ENCODE measurements at regions not wholly inside any gene's neighbourhood (a gene's known extent, or its start where the extent isn't known, plus 50 kb on each side); places are given as distances from the start of the nearest gene placed in this dataset.

GRCh38 chr16:64751906-64752305 lies 370.0 kb downstream of the CDH11 start:
- H3K27me3 ChIP-seq, result no peaks in the 10 kb centered on the region
- no peak for DNase-seq
- H3K36me3 ChIP-seq, result no peaks in the 10 kb centered on the region
- TF ChIP-seq CTCF (IDR thresholded peaks at IDR 0.05; ENCODE audit: low read depth, low read length), result no peak
- H3K4me1 ChIP-seq, result peaks cover 3% of the 10 kb centered on the region
- H3K9me3 ChIP-seq, result no peaks in the 10 kb centered on the region
- H3K4me3 ChIP-seq (ENCODE audit: low read depth, low read length), result no peak overlapping the region

- no peaks in the 10 kb centered on the region for H3K27me3 ChIP-seq
- TF ChIP-seq CTCF (IDR thresholded peaks at IDR 0.05; ENCODE audit: low read depth, low read length), result no peak
- no peaks in the 10 kb centered on the region for H3K36me3 ChIP-seq
- H3K4me1 ChIP-seq, result peaks cover 3% of the 10 kb centered on the region
- no peaks in the 10 kb centered on the region for H3K9me3 ChIP-seq
- no peak for DNase-seq
- no peak overlapping the region for H3K4me3 ChIP-seq (ENCODE audit: low read depth, low read length)
Observed at GRCh38 chr16:64749346-64749745, 372.5 kb downstream of the CDH11 start.

- Histone ChIP-seq H3K27me3 (no peaks in the 10 kb centered on the region), H3K4me1 (peaks cover 3% of the 10 kb centered on the region), H3K36me3 (no peaks in the 10 kb centered on the region), H3K9me3 (no peaks in the 10 kb centered on the region; the same call in 1 of the 2 replicates), H3K4me3 (ENCODE audit: low read depth, low read length) (no peak overlapping the region)
- TF ChIP-seq CTCF (IDR thresholded peaks at IDR 0.05; ENCODE audit: low read depth, low read length), result no peak
- DNase-seq, result no peak
Observed at GRCh38 chr16:64745258-64745930, 376.5 kb downstream of the CDH11 start.

- H3K27me3 ChIP-seq, result no peaks in the 10 kb centered on the region
- H3K9me3 ChIP-seq, result no peaks in the 10 kb centered on the region; the same call in 1 of the 2 replicates
- no peaks in the 10 kb centered on the region for H3K36me3 ChIP-seq
- no peak for DNase-seq
- no peak overlapping the region for H3K4me3 ChIP-seq (ENCODE audit: low read depth, low read length)
- TF ChIP-seq CTCF (IDR thresholded peaks at IDR 0.05; ENCODE audit: low read depth, low read length), result no peak
- H3K4me1 ChIP-seq, result peaks cover 3% of the 10 kb centered on the region
Observed at GRCh38 chr16:64742455-64743223, 379.2 kb downstream of the CDH11 start.

- no peak for DNase-seq
- no peaks in the 10 kb centered on the region for H3K36me3 ChIP-seq
- H3K4me3 ChIP-seq (ENCODE audit: low read depth, low read length), result no peak overlapping the region
- H3K27me3 ChIP-seq, result no peaks in the 10 kb centered on the region
- H3K4me1 ChIP-seq, result no peaks in the 10 kb centered on the region
- no peak for TF ChIP-seq CTCF (IDR thresholded peaks at IDR 0.05; ENCODE audit: low read depth, low read length)
- H3K9me3 ChIP-seq, result no peaks in the 10 kb centered on the region; the same call in 1 of the 2 replicates
Observed at GRCh38 chr16:64740261-64740660, 381.6 kb downstream of the CDH11 start.
